GM10266 (cell line): ENCODE measurements at regions not wholly inside any gene's neighbourhood (a gene's known extent, or its start where the extent isn't known, plus 50 kb on each side); places are given as distances from the start of the nearest gene placed in this dataset.

Source experiments
- DNase-seq: peaks from one replicate; pipeline ENCODE4 v3.0.0; 2012; ENCODE audit errors: extremely low spot score
- TF ChIP-seq, protein P1 (sequence below): IDR thresholded peaks from 2 replicates; pipeline ENCODE4 v1.5.1; 2012; ENCODE audit warnings: mild to moderate bottlenecking, low read depth; ENCODE audit not compliant: control insufficient read depth, insufficient read depth; ENCODE audit errors: missing control alignments

DNA sequence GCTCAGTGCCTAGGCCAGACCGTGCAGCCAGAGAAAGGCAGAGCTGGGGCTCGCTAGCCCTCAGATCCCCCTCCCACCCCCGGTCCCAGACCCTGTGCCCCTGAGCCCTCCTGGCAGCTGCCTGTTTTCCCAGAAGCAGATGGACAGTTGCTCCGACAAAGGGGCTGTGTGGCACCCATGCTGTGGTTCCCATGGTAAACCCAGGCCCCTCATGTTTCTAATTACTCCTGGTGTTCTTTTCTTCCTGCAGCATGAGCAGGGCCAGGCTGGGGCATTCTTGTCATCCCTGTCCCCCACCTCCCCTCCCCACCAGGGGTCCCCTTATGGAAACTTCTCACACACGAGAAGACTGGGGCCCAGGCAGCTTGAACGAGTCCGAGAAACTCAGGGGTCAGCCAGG, 269.6 kb downstream of the HAUS1 start:
- DNase-seq, result no peak
- TF ChIP-seq, protein P1, sequence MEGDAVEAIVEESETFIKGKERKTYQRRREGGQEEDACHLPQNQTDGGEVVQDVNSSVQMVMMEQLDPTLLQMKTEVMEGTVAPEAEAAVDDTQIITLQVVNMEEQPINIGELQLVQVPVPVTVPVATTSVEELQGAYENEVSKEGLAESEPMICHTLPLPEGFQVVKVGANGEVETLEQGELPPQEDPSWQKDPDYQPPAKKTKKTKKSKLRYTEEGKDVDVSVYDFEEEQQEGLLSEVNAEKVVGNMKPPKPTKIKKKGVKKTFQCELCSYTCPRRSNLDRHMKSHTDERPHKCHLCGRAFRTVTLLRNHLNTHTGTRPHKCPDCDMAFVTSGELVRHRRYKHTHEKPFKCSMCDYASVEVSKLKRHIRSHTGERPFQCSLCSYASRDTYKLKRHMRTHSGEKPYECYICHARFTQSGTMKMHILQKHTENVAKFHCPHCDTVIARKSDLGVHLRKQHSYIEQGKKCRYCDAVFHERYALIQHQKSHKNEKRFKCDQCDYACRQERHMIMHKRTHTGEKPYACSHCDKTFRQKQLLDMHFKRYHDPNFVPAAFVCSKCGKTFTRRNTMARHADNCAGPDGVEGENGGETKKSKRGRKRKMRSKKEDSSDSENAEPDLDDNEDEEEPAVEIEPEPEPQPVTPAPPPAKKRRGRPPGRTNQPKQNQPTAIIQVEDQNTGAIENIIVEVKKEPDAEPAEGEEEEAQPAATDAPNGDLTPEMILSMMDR, result no peak

DNA sequence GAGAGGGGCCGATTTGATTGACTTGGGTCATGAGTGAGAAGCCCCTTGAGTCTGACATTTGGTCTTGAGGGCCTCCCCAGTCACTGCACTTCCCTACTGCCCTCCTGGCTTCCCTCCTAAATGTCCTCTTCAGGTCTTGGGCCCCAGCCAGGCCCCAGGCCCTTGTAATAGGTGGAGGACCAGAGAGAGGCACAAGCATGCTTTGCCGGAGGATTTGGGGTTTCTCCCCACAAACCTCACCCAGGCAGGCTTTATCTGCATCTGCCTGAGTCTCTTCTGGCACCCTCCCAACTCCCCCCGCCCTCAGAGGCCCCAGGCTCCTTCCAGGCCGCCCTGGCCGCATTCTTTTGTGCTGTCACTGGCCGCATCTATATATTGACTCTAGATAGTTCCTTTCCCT, 270.7 kb downstream of the HAUS1 start:
- TF ChIP-seq, protein P1, result no peak
- DNase-seq, result no peak

DNA sequence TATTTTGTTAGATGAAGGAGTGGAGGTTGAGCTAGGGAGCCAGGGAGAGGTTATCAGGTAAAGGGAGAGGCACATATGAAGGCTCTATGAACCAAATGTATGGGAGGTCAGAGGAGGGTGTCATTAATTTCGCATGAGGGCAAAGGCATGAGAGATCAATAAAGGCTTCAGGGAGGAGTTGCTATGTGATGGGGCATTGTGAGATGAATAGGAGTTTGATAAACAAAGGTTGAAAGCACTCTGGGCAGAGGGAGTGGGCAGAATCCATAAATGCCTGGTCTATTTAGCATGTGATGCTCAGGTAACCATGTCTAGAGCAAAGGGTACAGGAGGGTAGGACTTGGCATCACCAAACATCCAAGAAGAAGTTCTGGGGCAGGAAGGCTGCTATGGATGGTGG, 273.4 kb downstream of the HAUS1 start:
- TF ChIP-seq, protein P1, result no peak
- DNase-seq, result no peak

DNA sequence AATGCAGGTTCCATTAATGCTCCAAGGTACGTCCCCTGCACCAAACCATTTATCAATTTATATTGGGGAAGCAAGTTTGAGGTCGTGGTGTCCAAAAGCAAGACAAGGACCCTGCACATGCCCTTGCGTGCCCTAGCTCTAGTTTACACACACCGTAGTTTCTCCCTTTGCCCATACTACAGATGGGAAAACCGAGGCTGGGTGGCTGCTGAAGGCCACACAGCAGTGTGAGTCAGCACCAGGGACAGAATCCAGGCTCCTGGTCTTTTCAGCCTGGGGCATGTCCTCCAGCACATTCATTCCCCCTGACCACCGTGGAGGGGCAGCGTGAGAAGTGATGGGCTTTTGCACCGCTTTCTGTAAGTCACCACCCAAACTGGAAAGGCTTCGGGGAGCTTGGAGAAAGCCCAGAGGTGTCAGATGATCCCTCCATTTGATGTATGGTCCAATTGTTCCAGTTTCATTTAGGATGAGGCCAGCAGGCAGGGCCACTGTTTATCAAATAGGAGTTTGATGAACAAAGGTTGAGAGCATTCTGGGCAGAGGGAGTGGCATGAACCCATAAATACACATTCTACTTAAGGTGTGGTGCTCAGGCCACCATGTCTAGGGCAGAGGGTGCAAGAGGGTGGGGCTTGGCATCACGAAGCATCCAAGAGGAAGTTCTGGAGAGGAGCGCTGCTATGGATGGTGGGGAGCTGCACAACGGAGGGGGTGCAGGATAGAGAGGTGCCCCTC, 274.1 kb downstream of the HAUS1 start:
- DNase-seq, result no peak
- TF ChIP-seq, protein P1, result no peak

DNA sequence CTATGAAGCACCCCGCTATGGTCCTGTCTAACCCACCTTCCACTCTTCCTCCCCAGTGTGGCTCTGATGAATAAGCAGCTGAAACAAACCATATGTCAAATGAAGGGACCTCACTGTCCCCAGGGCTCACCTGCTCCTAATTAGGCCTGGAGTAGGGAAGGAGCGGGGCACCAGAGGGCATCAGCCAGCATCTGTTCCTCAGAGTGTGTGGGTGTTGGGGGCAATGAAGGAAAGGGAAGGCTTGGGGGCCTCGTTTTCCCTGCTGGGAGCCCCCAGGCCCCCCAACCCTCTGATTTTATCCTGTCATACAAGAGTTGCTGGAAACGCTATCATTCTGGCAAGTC, 274.7 kb downstream of the HAUS1 start:
- TF ChIP-seq, protein P1, result no peak
- DNase-seq, result no peak

DNA sequence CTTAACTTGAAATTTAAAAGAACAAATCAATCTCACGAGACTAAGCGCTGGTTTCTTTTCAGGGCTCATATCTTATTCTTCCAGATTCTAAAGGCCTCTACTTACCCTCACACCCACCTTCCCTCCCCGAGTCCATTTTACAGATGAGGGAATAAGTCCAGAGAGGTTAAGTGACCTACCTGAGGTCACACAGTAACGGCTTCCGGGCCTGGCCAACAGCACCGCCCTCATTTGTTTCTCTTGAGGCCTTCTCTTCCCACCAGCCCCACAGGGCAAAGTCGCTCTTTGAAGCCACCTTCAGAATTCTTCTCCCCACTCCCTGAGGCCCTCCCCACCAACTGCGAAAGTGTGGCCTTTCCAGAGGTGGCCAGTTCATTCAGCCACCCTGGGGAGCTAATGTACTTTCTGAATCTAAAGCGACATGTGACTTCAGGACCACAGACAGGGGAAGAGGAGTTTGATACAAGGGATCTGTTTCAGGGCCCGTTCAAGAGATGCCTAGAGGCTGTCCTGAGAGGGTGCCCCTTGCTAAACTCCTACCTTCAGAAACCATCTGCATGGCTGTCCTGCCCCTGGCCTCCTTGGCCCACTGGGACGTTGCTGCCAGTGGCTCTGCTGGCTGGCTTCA, 275.3 kb downstream of the HAUS1 start:
- DNase-seq, result no peak
- TF ChIP-seq, protein P1, result no peak

DNA sequence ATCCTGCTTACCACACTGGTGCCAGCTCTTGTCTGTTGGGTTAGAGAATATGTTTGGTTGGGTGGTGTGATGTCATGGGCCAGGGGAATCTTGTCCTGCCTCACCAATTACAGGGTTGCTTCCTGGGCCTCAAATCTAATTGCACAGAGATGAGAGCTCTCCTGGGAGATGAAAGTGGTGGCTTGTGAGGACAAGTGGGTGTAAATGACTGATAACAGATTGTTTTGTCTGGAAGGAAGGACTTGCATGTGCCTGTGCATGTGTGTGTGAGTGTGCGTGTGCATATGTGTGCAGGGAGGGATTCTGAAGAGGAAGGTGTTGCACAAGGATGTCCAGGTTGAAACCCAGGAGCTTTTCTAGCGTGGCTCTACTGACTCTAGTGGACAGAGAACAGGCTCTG, 271.9 kb downstream of the LOXHD1 start:
- TF ChIP-seq, protein P1, result no peak
- DNase-seq, result no peak
